Astrocyte (in vitro differentiated cells and primary cell): ENCODE measurements at regions not wholly inside any gene's neighbourhood (a gene's known extent, or its start where the extent isn't known, plus 50 kb on each side); places are given as distances from the start of the nearest gene placed in this dataset.
"Not testable (repeated sequence)": the region's sequence is repeated elsewhere in the genome, so short reads cannot be mapped to it uniquely, and the experiment has no call there.

Source experiments
- CTCF ChIP-seq: IDR thresholded peaks from 2 replicates; pipeline ENCODE4 v1.5.1; 2011; ENCODE audit warnings: low read depth, mild to moderate bottlenecking, inconsistent platforms, low read length, moderate library complexity; ENCODE audit not compliant: insufficient read depth
- EZH2 ChIP-seq: IDR thresholded peaks from 2 replicates; pipeline ENCODE4 v1.6.1; 2012; ENCODE audit warnings: mild to moderate bottlenecking, low read length, inconsistent platforms; ENCODE audit not compliant: insufficient read depth

GRCh38 chr10:42336593-42337337 lies 301.6 kb downstream of the ZNF33B start:
- TF ChIP-seq CTCF, EZH2: not testable (repeated sequence)
